BLaER1 treated with 17β-estradiol and CSF1 and Interleukin-3, amounts not matched to agents 10 nM and 100 nM (cell line): ENCODE measurements at regions not wholly inside any gene's neighbourhood (a gene's known extent, or its start where the extent isn't known, plus 50 kb on each side); places are given as distances from the start of the nearest gene placed in this dataset.

ENCODE experiments used
- H3K27ac ChIP-seq, 11 experiments: shearing (Covaris generic); formaldehyde crosslinking; 2 replicates each; pipeline ENCODE4 v1.8.1; 2022
- H3K27me3 ChIP-seq, 11 experiments: shearing (Covaris generic); formaldehyde crosslinking; 2 replicates each; pipeline ENCODE4 v1.8.1; 2022
- H3K36me3 ChIP-seq, 11 experiments: shearing (Covaris generic); formaldehyde crosslinking; 2 replicates each; pipeline ENCODE4 v1.8.1; 2022
- H3K4me1 ChIP-seq, 10 experiments: shearing (Covaris generic); formaldehyde crosslinking; 2 replicates each; pipeline ENCODE4 v1.8.1; 2022
- H3K4me2 ChIP-seq, 11 experiments: shearing (Covaris generic); formaldehyde crosslinking; 2 replicates each; pipeline ENCODE4 v1.8.1; 2022
- H3K4me3 ChIP-seq, 10 experiments: shearing (Covaris generic); formaldehyde crosslinking; 2 replicates each; pipeline ENCODE4 v1.8.1; 2022
- H3K9ac ChIP-seq, 11 experiments: shearing (Covaris generic); formaldehyde crosslinking; 2 replicates each; pipeline ENCODE4 v1.8.1; 2022
- H3K9me3 ChIP-seq, 11 experiments: shearing (Covaris generic); formaldehyde crosslinking; replicated peaks in 1 of 11; 2 replicates each; pipeline ENCODE4 v1.8.1; 2022
- H4K20me1 ChIP-seq, 11 experiments: shearing (Covaris generic); formaldehyde crosslinking; 2 replicates each; pipeline ENCODE4 v1.8.1; 2022
- Cebpa-rat ChIP-seq, 11 experiments: shearing (Covaris generic); IDR thresholded peaks; 2 replicates each; pipeline ENCODE4 v1.8.1; 2022

DNA sequence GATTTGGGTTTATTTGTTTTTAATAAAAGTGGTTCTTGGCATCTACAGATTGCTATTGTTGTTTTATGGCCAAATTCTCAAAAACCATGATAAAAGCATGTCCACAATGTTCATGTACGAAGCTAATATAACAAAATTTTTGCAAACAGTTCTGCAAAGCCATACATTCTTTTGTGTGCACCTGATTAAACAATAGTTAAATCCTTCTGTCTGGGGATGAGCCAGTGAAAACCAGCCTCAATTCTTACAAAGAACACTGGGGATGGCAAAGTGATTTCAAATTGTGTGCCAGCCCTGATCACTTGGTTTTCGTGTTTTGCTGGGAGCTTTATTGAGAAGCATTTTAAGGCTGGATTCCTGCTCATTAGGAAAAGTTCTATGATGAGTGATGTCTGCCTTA, 149.1 kb upstream of the MAGI3 start:
- TF ChIP-seq Cebpa-rat (IDR thresholded peaks at IDR 0.05) = no peak
- no peaks in the 10 kb centered on the region for H4K20me1 ChIP-seq
- no peak overlapping the region for H3K4me3 ChIP-seq
- H3K9me3 ChIP-seq = no peaks in the 10 kb centered on the region
- no peak overlapping the region for H3K27ac ChIP-seq
- H3K36me3 ChIP-seq = no peaks in the 10 kb centered on the region
- no peaks in the 10 kb centered on the region for H3K27me3 ChIP-seq
- H3K4me2 ChIP-seq = no peak overlapping the region
- H3K4me1 ChIP-seq = no peaks in the 10 kb centered on the region
- no peak overlapping the region for H3K9ac ChIP-seq

DNA sequence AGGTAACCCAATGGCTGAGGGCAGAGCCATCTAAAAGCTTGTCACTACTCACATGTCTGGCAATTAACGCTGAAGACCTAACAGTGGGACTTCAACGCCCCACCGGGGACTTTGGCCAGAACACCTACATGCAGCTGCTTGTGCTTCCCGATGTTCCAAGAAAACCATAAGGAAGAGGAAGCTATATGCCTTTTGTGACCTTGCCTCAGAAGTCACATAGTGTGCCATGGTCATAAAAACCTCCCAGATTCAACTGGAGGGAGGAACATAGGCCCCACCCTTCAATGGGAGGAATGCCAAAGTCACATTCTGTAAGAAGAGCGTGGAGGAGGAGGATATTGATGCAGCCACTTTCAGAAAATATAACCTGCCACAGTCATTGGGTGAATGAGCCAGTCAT, 147.8 kb upstream of the MAGI3 start:
- Histone ChIP-seq H3K27me3 (no peaks in the 10 kb centered on the region), H3K4me2 (no peak overlapping the region), H4K20me1 (no peaks in the 10 kb centered on the region), H3K9ac (no peak overlapping the region), H3K4me3 (no peak overlapping the region), H3K36me3 (no peaks in the 10 kb centered on the region), H3K9me3 (no peaks in the 10 kb centered on the region), H3K27ac (no peak overlapping the region), H3K4me1 (no peaks in the 10 kb centered on the region)
- no peak for TF ChIP-seq Cebpa-rat (IDR thresholded peaks at IDR 0.05)

DNA sequence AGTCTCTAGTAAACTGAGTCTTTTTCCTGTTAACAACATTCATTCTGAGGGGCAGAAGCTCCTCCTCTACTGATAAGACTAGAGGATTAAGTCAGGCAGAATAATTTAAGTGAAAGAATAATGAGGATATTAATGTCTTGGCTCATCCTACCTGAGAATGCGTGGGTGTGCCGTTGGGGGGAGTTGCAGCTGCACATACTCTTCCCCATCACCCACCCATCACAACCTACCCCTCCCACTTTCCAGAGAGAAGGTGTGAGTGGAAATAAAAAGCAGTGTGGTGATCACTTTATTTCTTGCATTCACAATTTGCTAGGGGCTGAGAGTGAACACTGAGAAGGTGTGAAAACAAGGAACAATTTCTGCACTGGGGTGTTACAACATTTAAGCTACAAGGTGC, 146.8 kb upstream of the MAGI3 start:
- H3K4me3 ChIP-seq = no peak overlapping the region
- TF ChIP-seq Cebpa-rat (IDR thresholded peaks at IDR 0.05) = no peak
- H3K27me3 ChIP-seq = no peaks in the 10 kb centered on the region
- H3K27ac ChIP-seq = no peak overlapping the region
- no peaks in the 10 kb centered on the region for H3K36me3 ChIP-seq
- H4K20me1 ChIP-seq = no peaks in the 10 kb centered on the region
- H3K4me1 ChIP-seq = no peaks in the 10 kb centered on the region
- H3K9me3 ChIP-seq = no peaks in the 10 kb centered on the region
- H3K9ac ChIP-seq = no peak overlapping the region
- H3K4me2 ChIP-seq = no peak overlapping the region

DNA sequence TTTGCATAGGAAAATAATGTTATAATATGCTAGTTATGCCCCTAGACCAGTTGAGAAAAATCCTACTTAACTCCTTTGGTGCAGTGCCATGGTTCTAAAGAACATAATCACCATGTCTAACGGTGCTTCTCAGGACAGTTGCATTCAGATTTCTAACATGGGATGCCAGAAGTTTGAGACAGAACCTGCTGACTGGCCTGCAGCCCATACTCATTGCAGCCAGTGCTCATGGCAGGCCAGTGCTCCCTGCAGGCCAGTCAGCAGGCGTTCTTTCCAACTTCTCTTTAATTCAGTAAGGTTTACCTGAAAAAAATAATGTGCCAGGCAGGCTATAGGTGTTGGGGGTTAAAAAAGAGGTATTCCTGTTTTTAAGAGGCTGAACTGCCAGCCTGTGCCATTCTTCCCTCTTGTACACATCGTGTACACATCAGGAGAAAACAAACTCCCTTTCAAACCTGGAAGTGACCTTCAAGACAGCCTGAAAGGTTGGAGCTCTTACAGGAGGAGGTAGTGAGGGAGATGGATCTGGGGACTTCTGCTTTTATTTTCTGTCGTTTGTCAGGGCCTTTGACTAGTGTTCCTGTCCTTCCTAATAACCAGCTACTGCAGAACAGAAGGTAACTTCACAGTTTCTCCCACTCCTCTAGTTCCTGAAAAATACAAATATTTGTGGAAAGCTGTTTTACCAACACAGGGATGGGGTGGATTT, 146.0 kb upstream of the MAGI3 start:
- no peaks in the 10 kb centered on the region for H3K9me3 ChIP-seq
- no peaks in the 10 kb centered on the region for H3K4me1 ChIP-seq
- H3K4me2 ChIP-seq = no peak overlapping the region
- no peaks in the 10 kb centered on the region for H4K20me1 ChIP-seq
- H3K4me3 ChIP-seq = no peak overlapping the region
- H3K27me3 ChIP-seq = no peaks in the 10 kb centered on the region
- no peak for TF ChIP-seq Cebpa-rat (IDR thresholded peaks at IDR 0.05)
- no peak overlapping the region for H3K27ac ChIP-seq
- no peaks in the 10 kb centered on the region for H3K36me3 ChIP-seq
- H3K9ac ChIP-seq = no peak overlapping the region

DNA sequence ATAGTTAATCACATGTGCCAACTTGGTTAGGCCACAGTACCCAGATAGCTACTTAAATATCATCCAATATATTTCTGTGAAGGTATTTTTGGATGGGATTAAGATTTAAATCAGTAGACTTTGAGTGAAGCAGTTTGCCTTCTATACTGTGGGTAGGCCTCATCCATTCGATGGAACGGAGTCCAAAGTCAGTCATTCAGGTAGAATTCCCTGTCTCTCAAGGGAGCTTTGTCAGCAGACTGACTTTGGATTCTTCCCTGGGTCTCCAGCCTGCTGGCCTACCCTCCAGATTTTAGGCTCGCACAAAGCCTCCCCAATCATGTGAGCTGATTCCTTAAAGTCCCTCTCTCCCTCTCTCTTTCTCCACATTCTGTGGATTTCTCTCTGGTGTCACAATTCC, 145.1 kb upstream of the MAGI3 start:
- Histone ChIP-seq H3K9me3 (no peaks in the 10 kb centered on the region), H3K36me3 (no peaks in the 10 kb centered on the region), H3K9ac (no peak overlapping the region), H3K4me1 (no peaks in the 10 kb centered on the region), H3K27me3 (no peaks in the 10 kb centered on the region), H3K4me3 (no peak overlapping the region), H3K4me2 (no peak overlapping the region), H4K20me1 (no peaks in the 10 kb centered on the region), H3K27ac (no peak overlapping the region)
- no peak for TF ChIP-seq Cebpa-rat (IDR thresholded peaks at IDR 0.05)

DNA sequence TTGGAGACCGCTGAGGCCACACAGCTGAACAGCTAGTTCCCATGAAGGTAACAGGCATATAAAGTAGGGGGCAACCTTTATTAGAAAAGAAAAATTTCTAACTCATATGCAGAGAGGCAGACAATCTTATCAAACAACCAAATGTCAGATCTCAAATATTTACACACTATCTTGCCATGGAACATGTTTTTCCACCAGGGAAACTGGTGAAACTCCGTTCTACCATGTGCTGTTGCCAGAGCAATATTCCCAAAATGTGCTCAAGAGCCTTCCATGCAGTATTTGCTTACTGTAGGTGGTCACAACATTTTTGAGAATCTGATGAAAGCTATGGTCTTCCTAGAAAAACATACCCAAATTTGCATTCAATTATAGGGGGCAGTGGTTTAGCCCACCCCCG, 143.4 kb upstream of the MAGI3 start:
- TF ChIP-seq Cebpa-rat (IDR thresholded peaks at IDR 0.05) = no peak
- no peaks in the 10 kb centered on the region for H3K27me3 ChIP-seq

DNA sequence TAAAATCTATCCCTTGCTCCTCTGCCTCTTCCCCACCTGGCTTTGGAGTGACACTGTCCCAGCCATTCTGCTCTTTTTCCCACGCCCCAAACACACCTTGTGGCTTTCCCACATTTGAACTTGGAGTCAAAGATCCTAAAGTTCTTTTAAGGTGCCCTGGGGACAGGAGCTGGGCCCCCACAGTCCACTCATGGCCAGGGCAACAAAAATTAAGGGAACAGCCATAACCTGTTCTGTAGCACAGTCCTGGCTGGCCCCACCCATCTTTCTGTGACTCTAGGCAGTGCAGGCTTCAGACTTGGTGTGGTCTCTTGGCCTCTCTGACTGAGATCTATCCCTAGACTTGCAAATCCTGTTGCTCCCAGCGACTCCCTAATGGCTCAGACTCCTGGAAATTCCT, 143.0 kb upstream of the MAGI3 start:
- H3K9me3 ChIP-seq = no peaks in the 10 kb centered on the region
- no peaks in the 10 kb centered on the region for H3K36me3 ChIP-seq
- H3K4me1 ChIP-seq = no peaks in the 10 kb centered on the region
- H3K4me2 ChIP-seq = no peak overlapping the region
- H3K9ac ChIP-seq = no peak overlapping the region
- H3K27me3 ChIP-seq = no peaks in the 10 kb centered on the region
- H3K27ac ChIP-seq = no peak overlapping the region
- H4K20me1 ChIP-seq = no peaks in the 10 kb centered on the region
- TF ChIP-seq Cebpa-rat (IDR thresholded peaks at IDR 0.05) = no peak
- no peak overlapping the region for H3K4me3 ChIP-seq

More for the DNA sequence above, 143.4 kb upstream of the MAGI3 start:
- Histone ChIP-seq H3K9ac (no peak overlapping the region), H3K36me3 (no peaks in the 10 kb centered on the region), H3K27ac (no peak overlapping the region), H3K4me2 (no peak overlapping the region), H3K4me3 (no peak overlapping the region), H3K4me1 (no peaks in the 10 kb centered on the region), H3K9me3 (no peaks in the 10 kb centered on the region), H4K20me1 (no peaks in the 10 kb centered on the region)

DNA sequence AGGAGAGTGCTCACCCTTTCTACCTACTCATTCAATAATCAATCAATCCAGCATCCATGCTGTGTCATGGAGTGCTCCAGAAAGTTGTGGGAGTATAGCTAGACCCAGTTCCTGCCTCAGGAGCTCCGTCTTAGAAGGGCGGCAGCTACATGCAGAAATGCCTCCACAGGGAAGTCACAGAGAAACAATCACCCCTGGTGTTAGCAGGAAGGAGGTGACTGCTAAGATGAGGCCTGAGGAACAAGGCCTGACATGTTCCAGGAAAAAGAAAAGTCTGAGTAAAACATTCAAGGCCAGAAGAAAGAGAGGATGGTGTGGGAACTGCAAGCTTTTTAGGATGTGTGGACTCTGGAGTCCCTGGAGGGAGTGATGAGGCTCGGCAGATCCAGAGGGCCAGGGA, 142.5 kb upstream of the MAGI3 start:
- no peak overlapping the region for H3K27ac ChIP-seq
- H4K20me1 ChIP-seq = no peaks in the 10 kb centered on the region
- H3K4me2 ChIP-seq = no peak overlapping the region
- no peak for TF ChIP-seq Cebpa-rat (IDR thresholded peaks at IDR 0.05)
- H3K9ac ChIP-seq = no peak overlapping the region
- H3K4me1 ChIP-seq = no peaks in the 10 kb centered on the region
- no peak overlapping the region for H3K4me3 ChIP-seq
- no peaks in the 10 kb centered on the region for H3K36me3 ChIP-seq
- no peaks in the 10 kb centered on the region for H3K27me3 ChIP-seq
- H3K9me3 ChIP-seq = no peaks in the 10 kb centered on the region

DNA sequence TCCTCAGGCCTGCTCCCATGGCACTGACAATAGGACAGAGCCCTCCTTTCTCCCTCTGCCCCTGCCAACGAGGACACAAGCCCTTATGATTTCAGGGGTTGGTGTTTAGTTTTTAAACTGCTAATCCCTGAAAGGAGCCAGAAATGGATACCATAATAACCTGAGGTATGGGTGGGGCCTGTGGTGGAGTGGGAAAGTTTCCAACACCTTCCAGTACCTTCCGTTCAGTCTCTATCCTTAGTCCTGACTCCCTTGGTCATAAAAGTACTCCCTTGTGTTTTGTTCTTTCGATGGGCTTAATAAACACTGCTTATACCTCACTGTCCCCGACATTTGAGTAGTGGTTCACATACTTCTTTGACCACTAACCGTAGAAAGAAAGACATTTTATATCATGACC, 141.8 kb upstream of the MAGI3 start:
- no peak overlapping the region for H3K4me3 ChIP-seq
- no peak for TF ChIP-seq Cebpa-rat (IDR thresholded peaks at IDR 0.05)
- H3K9me3 ChIP-seq = no peaks in the 10 kb centered on the region
- H3K9ac ChIP-seq = no peak overlapping the region
- no peaks in the 10 kb centered on the region for H3K4me1 ChIP-seq
- H3K36me3 ChIP-seq = no peaks in the 10 kb centered on the region
- no peak overlapping the region for H3K4me2 ChIP-seq
- no peaks in the 10 kb centered on the region for H4K20me1 ChIP-seq
- H3K27ac ChIP-seq = no peak overlapping the region
- H3K27me3 ChIP-seq = no peaks in the 10 kb centered on the region

DNA sequence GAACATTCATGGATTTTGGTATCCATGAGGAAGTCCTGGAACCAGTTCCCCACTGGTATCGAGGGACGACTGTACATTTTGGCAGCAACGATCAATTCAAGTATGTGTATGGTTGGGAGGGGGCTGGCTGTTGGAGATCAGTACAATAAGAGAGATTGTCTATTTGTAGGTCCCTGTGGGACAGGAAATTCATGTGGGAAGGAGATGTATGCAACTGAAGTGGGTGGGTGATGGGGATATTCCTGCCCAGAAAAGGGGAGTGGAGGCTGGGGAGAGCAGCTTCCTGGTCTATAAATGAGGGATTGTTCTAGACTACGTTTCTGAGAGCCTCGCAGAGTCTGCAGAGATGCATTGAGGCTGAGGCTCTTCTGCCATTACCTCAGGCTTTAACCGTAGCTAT, 140.2 kb upstream of the MAGI3 start:
- H3K36me3 ChIP-seq = no peaks in the 10 kb centered on the region
- H3K27me3 ChIP-seq = no peaks in the 10 kb centered on the region
- H3K9me3 ChIP-seq = peaks cover 0 to 8% (median 0%) of the 10 kb centered on the region in 11 experiments; a peak in 3 of 22 replicates
- no peak overlapping the region for H3K4me2 ChIP-seq
- no peak for TF ChIP-seq Cebpa-rat (IDR thresholded peaks at IDR 0.05)
- no peak overlapping the region for H3K9ac ChIP-seq
- no peaks in the 10 kb centered on the region for H3K4me1 ChIP-seq
- no peaks in the 10 kb centered on the region for H4K20me1 ChIP-seq
- no peak overlapping the region for H3K27ac ChIP-seq
- H3K4me3 ChIP-seq = no peak overlapping the region
